ENCODE measurements at regions not wholly inside any gene's neighbourhood (a gene's known extent, or its start where the extent isn't known, plus 50 kb on each side); places are given as distances from the start of the nearest gene placed in this dataset.

DNA sequence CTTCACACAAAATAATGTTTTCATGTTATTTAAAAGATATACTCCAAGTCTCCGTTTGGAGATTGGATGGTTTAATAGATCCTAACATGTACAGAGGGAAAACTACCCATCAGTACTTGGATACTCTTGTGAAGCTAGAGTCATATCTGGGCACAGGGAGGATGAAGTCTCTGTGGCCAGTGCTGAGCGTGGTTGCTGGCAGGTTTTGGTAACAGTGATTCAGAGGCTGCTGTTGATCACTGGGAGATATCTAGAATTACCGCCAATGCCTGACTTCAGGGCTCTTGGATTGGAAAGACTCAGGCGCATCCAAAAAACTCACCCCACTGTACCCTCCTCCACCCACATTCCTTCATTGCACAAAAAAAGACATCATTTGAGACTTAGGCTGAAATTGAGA, 107.2 kb upstream of the PGRMC2 start:
- H3K4me3 ChIP-seq (ENCODE audit: low read length) = no peak overlapping the region
- H3K9me3 ChIP-seq (ENCODE audit: control insufficient read depth in 2 of 3, low read length in 3 of 3) = no peaks in the 10 kb centered on the region
- ATAC-seq (no peak), DNase-seq (no peak)
- CTCF ChIA-PET = interaction anchor here (0.6 kb wide), 1 partner anchor 219 kb away, joined by 4 read pairs; no protein-coding TSS in a partner anchor
- no peak overlapping the region for H3K27ac Mint-ChIP-seq
- no peaks in the 10 kb centered on the region for H3K4me1 ChIP-seq (ENCODE audit: control insufficient read depth in 2 of 2, insufficient read depth in 2 of 2, low read length in 2 of 2)
- peaks cover 0 to 5% (median 0%) of the 10 kb centered on the region in 5 donors for H3K27me3 Mint-ChIP-seq
- H3K27ac ChIP-seq (ENCODE audit: low read depth, low read length) = no peak overlapping the region
- no peaks in the 10 kb centered on the region for H3K36me3 ChIP-seq (ENCODE audit: control insufficient read depth in 2 of 3, insufficient read depth in 3 of 3, low read length in 3 of 3)
- H3K9me3 Mint-ChIP-seq = peaks cover 0 to 5% (median 3%) of the 10 kb centered on the region in 11 donors
- H3K27me3 ChIP-seq (ENCODE audit: control insufficient read depth in 2 of 2, insufficient read depth in 2 of 2, low read length in 2 of 2) = no peaks in the 10 kb centered on the region
- H3K36me3 Mint-ChIP-seq = peaks cover 0 to 5% (median 0%) of the 10 kb centered on the region in 5 donors
- H3K4me1 Mint-ChIP-seq = peaks cover 0 to 4% (median 0%) of the 10 kb centered on the region in 7 donors
- POLR2A ChIA-PET = no interaction called here
- intact Hi-C loops (cut with micrococcal nuclease) = no loop called here
- H3K4me3 Mint-ChIP-seq = no peak overlapping the region

DNA sequence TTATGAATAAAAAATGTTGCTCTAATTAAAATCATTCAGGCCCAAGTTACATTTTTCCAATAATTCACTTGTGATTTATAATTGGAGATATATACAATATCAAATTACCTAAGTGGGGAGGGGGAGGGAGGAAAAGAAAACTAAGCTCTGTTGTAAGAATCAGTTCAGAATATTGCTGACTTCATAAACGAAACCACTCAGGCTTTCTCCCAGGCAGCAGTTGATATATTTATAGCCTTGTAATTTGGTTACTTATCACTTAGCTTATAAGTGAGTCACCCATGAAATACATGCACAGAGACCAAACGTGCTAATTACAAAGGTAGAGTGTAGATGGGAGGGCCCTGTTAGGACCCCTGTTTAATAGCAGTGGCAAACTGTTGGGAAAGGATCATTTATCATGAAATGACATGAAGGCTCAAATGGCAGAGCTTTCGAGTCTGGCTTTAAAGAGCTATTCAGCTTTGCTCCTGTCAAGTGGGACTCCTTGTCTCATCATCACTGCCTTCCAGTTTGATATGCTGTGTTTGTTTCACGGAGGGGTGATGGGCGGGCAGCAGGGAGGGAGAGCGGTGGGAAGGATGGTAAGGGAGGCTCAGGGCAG, 105.6 kb upstream of the PGRMC2 start:
- no peak for ATAC-seq
- intact Hi-C loops (cut with micrococcal nuclease) = no loop called here
- Mint-ChIP-seq H3K4me1 (peaks cover 0 to 4% (median 0%) of the 10 kb centered on the region in 7 donors), H3K4me3 (no peak overlapping the region), H3K36me3 (peaks cover 0 to 3% (median 0%) of the 10 kb centered on the region in 5 donors), H3K9me3 (peaks cover 0 to 5% (median 1%) of the 10 kb centered on the region in 11 donors), H3K27ac (no peak overlapping the region), H3K27me3 (peaks cover 0 to 5% (median 0%) of the 10 kb centered on the region in 5 donors)
- Histone ChIP-seq H3K36me3 (ENCODE audit: control insufficient read depth in 2 of 3, insufficient read depth in 3 of 3, low read length in 3 of 3) (no peaks in the 10 kb centered on the region), H3K27ac (ENCODE audit: low read depth, low read length) (no peak overlapping the region), H3K4me1 (ENCODE audit: control insufficient read depth in 2 of 2, insufficient read depth in 2 of 2, low read length in 2 of 2) (no peaks in the 10 kb centered on the region), H3K27me3 (ENCODE audit: control insufficient read depth in 2 of 2, insufficient read depth in 2 of 2, low read length in 2 of 2) (no peaks in the 10 kb centered on the region), H3K4me3 (ENCODE audit: low read length) (no peak overlapping the region), H3K9me3 (ENCODE audit: control insufficient read depth in 2 of 3, low read length in 3 of 3) (no peaks in the 10 kb centered on the region)
- POLR2A ChIA-PET = no interaction called here
- DNase-seq = no peak
- CTCF ChIA-PET = no interaction called here

- Histone ChIP-seq H3K27me3 (ENCODE audit: control insufficient read depth in 2 of 2, insufficient read depth in 2 of 2, low read length in 2 of 2) (no peaks in the 10 kb centered on the region), H3K4me1 (ENCODE audit: control insufficient read depth in 2 of 2, insufficient read depth in 2 of 2, low read length in 2 of 2) (no peaks in the 10 kb centered on the region), H3K36me3 (ENCODE audit: control insufficient read depth in 2 of 3, insufficient read depth in 3 of 3, low read length in 3 of 3) (no peaks in the 10 kb centered on the region), H3K4me3 (ENCODE audit: low read length) (no peak overlapping the region), H3K27ac (ENCODE audit: low read depth, low read length) (no peak overlapping the region), H3K9me3 (ENCODE audit: control insufficient read depth in 2 of 3, low read length in 3 of 3) (no peaks in the 10 kb centered on the region)
- ChIA-PET CTCF (no interaction called here), POLR2A (no interaction called here)
- DNase-seq (no peak), ATAC-seq (no peak)
- intact Hi-C loops (cut with micrococcal nuclease) = no loop called here
- Mint-ChIP-seq H3K27ac (no peak overlapping the region), H3K36me3 (no peaks in the 10 kb centered on the region), H3K9me3 (no peaks in the 10 kb centered on the region), H3K4me1 (peaks cover 0 to 7% (median 0%) of the 10 kb centered on the region in 7 donors), H3K4me3 (no peak overlapping the region), H3K27me3 (peaks cover 0 to 5% (median 0%) of the 10 kb centered on the region in 5 donors)
These were observed 102.9 kb upstream of the PGRMC2 start for GRCh38 chr4:128390475-128390996.

DNA sequence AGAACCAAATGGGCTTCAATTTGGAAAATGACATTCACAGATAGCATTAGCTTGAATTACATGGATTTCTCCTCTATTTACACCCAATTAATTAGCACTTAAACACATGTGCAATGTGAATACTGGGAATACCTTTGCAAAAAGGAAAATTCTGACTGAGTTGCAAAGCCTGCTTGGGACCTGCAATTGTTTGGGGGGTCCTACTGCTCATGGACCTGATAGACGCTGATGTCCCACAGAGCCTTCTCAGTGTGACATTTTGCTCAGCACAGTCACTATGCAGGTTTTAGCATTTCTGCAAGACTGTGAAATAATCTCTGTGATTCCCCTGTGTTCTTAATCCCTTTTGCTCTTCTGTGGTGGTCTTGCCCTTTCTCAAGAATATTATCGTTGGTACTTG, 101.2 kb upstream of the PGRMC2 start:
- Histone ChIP-seq H3K4me1 (ENCODE audit: control insufficient read depth in 2 of 2, insufficient read depth in 2 of 2, low read length in 2 of 2) (no peaks in the 10 kb centered on the region), H3K36me3 (ENCODE audit: control insufficient read depth in 2 of 3, insufficient read depth in 3 of 3, low read length in 3 of 3) (no peaks in the 10 kb centered on the region), H3K9me3 (ENCODE audit: control insufficient read depth in 2 of 3, low read length in 3 of 3) (no peaks in the 10 kb centered on the region), H3K27ac (ENCODE audit: low read depth, low read length) (no peak overlapping the region), H3K4me3 (ENCODE audit: low read length) (no peak overlapping the region), H3K27me3 (ENCODE audit: control insufficient read depth in 2 of 2, insufficient read depth in 2 of 2, low read length in 2 of 2) (no peaks in the 10 kb centered on the region)
- ChIA-PET POLR2A (no interaction called here), CTCF (no interaction called here)
- DNase-seq (no peak), ATAC-seq (no peak)
- H3K9me3 Mint-ChIP-seq = no peaks in the 10 kb centered on the region
- no peak overlapping the region for H3K4me3 Mint-ChIP-seq
- peaks cover 0 to 5% (median 0%) of the 10 kb centered on the region in 5 donors for H3K27me3 Mint-ChIP-seq
- H3K27ac Mint-ChIP-seq = no peak overlapping the region
- no peaks in the 10 kb centered on the region for H3K36me3 Mint-ChIP-seq
- peaks cover 0 to 7% (median 0%) of the 10 kb centered on the region in 7 donors for H3K4me1 Mint-ChIP-seq
- intact Hi-C loops (cut with micrococcal nuclease) = no loop called here

- ChIA-PET POLR2A (no interaction called here), CTCF (no interaction called here)
- no peak overlapping the region for H3K4me3 ChIP-seq (ENCODE audit: low read length)
- no peaks in the 10 kb centered on the region for H3K9me3 Mint-ChIP-seq
- no peak for DNase-seq
- no peak for ATAC-seq
- no peaks in the 10 kb centered on the region for H3K36me3 ChIP-seq (ENCODE audit: control insufficient read depth in 2 of 3, insufficient read depth in 3 of 3, low read length in 3 of 3)
- peaks cover 0 to 5% (median 0%) of the 10 kb centered on the region in 7 donors for H3K4me1 Mint-ChIP-seq
- H3K27ac Mint-ChIP-seq = no peak overlapping the region
- no peaks in the 10 kb centered on the region for H3K27me3 ChIP-seq (ENCODE audit: control insufficient read depth in 2 of 2, insufficient read depth in 2 of 2, low read length in 2 of 2)
- no peaks in the 10 kb centered on the region for H3K9me3 ChIP-seq (ENCODE audit: control insufficient read depth in 2 of 3, low read length in 3 of 3)
- H3K4me3 Mint-ChIP-seq = no peak overlapping the region
- H3K27me3 Mint-ChIP-seq = peaks cover 0 to 5% (median 0%) of the 10 kb centered on the region in 5 donors
- intact Hi-C loops (cut with micrococcal nuclease) = no loop called here
- H3K27ac ChIP-seq (ENCODE audit: low read depth, low read length) = no peak overlapping the region
- H3K4me1 ChIP-seq (ENCODE audit: control insufficient read depth in 2 of 2, insufficient read depth in 2 of 2, low read length in 2 of 2) = no peaks in the 10 kb centered on the region
- H3K36me3 Mint-ChIP-seq = no peaks in the 10 kb centered on the region
These were observed 100.7 kb upstream of the PGRMC2 start for GRCh38 chr4:128388352-128388630.

- Mint-ChIP-seq H3K9me3 (no peaks in the 10 kb centered on the region), H3K4me3 (no peak overlapping the region), H3K36me3 (no peaks in the 10 kb centered on the region), H3K27ac (no peak overlapping the region), H3K4me1 (peaks cover 0 to 3% (median 0%) of the 10 kb centered on the region in 7 donors), H3K27me3 (peaks cover 0 to 5% (median 0%) of the 10 kb centered on the region in 5 donors)
- POLR2A ChIA-PET = no interaction called here
- CTCF ChIA-PET = no interaction called here
- Histone ChIP-seq H3K27me3 (ENCODE audit: control insufficient read depth in 2 of 2, insufficient read depth in 2 of 2, low read length in 2 of 2) (no peaks in the 10 kb centered on the region), H3K4me1 (ENCODE audit: control insufficient read depth in 2 of 2, insufficient read depth in 2 of 2, low read length in 2 of 2) (no peaks in the 10 kb centered on the region), H3K4me3 (ENCODE audit: low read length) (no peak overlapping the region), H3K27ac (ENCODE audit: low read depth, low read length) (no peak overlapping the region), H3K9me3 (ENCODE audit: control insufficient read depth in 2 of 3, low read length in 3 of 3) (no peaks in the 10 kb centered on the region), H3K36me3 (ENCODE audit: control insufficient read depth in 2 of 3, insufficient read depth in 3 of 3, low read length in 3 of 3) (no peaks in the 10 kb centered on the region)
- intact Hi-C loops (cut with micrococcal nuclease) = no loop called here
- ATAC-seq (no peak), DNase-seq (no peak)
These were observed 100.2 kb upstream of the PGRMC2 start for GRCh38 chr4:128387600-128388351.

Measured in naive thymus-derived CD4-positive, alpha-beta T cell (primary cell).